H1 (cell line): ENCODE measurements at regions not wholly inside any gene's neighbourhood (a gene's known extent, or its start where the extent isn't known, plus 50 kb on each side); places are given as distances from the start of the nearest gene placed in this dataset.

Experiments
- EZH2 ChIP-seq: fragments of 200-600 bp; sonication (generic); IDR thresholded peaks from 2 replicates; pipeline ENCODE4 v1.7.1; 2012; ENCODE audit warnings: low read depth, mild to moderate bottlenecking, moderate library complexity, low read length, inconsistent platforms; ENCODE audit not compliant: severe bottlenecking
- GABPA ChIP-seq: IDR thresholded peaks from 2 replicates; pipeline ENCODE4 v1.6.1; 2011; ENCODE audit warnings: mild to moderate bottlenecking, low read length, moderate library complexity, borderline replicate concordance; ENCODE audit not compliant: insufficient read depth
- HDAC2 ChIP-seq, 2 experiments: fragments of 300-600 bp in 1 of 2; sonication (generic) in 1 of 2; IDR thresholded peaks; 2 replicates each; pipeline ENCODE4 v1.6.1; 2011 to 2012; ENCODE audit warnings: low read depth in 2 of 2, low read length in 2 of 2, mild to moderate bottlenecking in 2 of 2, moderate library complexity in 2 of 2, borderline replicate concordance in 1 of 2, inconsistent platforms in 1 of 2
- JUN ChIP-seq: IDR thresholded peaks from 2 replicates; pipeline ENCODE4 v1.6.1; 2011; ENCODE audit warnings: low read depth, mild to moderate bottlenecking, improper control_type of control experiment, low read length
- POLR2A ChIP-seq, 2 experiments: IDR thresholded peaks; 1 replicate in 1 of 2; 2 replicates in 1 of 2; pipeline ENCODE4 v1.6.1; 2011; ENCODE audit warnings: low read depth in 2 of 2, low read length in 2 of 2, mild to moderate bottlenecking in 2 of 2; ENCODE audit errors: control extremely low read depth in 1 of 2
- POU5F1 ChIP-seq: IDR thresholded peaks from 2 replicates; pipeline ENCODE4 v1.6.1; 2011; ENCODE audit warnings: low read depth, mild to moderate bottlenecking, low read length, moderate library complexity
- RXRA ChIP-seq: IDR thresholded peaks from 2 replicates; pipeline ENCODE4 v1.6.1; 2011; ENCODE audit warnings: low read depth, mild to moderate bottlenecking, low read length, moderate library complexity; ENCODE audit not compliant: insufficient read depth
- SP2 ChIP-seq: IDR thresholded peaks from 2 replicates; pipeline ENCODE4 v1.6.1; 2012; ENCODE audit warnings: mild to moderate bottlenecking, low read length, inconsistent platforms
- TCF12 ChIP-seq: IDR thresholded peaks from 2 replicates; pipeline ENCODE4 v1.6.1; 2011; ENCODE audit warnings: low read depth, mild to moderate bottlenecking, low read length
- ZNF274 ChIP-seq: IDR thresholded peaks from 2 replicates; pipeline ENCODE4 v1.7.0; 2012; ENCODE audit warnings: low read length, borderline replicate concordance; ENCODE audit errors: extremely low read depth
- TF ChIP-seq, protein P1 (sequence below), 3 experiments: IDR thresholded peaks; 1 replicate in 2 of 3; 2 replicates in 1 of 3; pipeline versions ENCODE4 v1.5.1 to v1.6.1; 2011; ENCODE audit warnings: low read length in 3 of 3, mild to moderate bottlenecking in 3 of 3, inconsistent platforms in 2 of 3, low read depth in 1 of 3, moderate library complexity in 1 of 3; ENCODE audit not compliant: insufficient read depth in 1 of 3; ENCODE audit errors: control extremely low read depth in 1 of 3

DNA sequence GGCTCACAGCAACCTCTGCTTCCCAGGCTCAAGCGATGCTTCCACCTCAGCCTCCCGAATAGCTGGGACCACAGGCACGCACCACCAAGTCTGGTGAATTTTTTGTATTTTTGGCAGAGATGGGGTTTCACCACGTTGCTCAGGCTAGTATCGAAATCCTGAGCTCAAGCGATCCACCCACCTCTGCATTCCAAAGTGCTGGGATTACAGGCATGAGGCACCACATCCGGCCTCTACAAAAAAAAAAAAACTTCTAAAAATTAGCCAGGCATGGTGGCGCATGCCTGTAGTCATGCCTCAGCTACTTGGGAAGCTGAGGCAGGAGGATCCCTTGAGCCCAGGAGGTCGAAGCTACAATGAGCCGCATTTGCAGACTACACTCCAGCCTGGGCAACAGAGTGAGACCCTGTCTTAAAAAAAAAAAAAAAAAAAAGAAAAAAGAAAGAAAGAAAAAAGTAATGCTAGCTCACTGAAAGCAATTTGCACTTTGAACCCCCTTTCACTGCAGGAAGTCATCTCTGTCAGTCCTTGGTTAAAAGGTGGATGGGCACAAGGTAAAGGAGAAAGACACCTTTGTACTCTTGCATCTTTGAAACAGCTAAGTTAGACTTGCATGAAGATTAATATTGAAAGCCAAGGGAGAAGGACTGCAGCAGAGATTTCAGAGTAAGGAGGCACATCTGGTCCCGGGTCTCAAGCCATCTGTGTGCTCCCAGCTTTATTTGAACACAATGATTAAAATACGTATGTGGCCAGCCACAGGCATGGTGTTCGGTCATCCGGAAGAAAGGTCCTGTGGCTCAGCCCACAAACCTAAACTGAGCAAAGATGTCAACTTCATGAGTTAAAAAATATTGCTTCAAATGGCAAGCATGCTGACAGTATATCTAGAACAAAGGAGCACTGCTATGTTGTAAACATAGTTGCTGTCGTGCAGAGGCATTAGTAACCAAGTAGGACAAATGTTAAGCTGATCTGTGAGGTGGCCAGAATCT is 103.8 kb upstream of the HMGA2 start:
- TF ChIP-seq SP2 (no peak), RXRA (no peak), HDAC2 (IDR thresholded peaks at IDR 0.05; ENCODE audit: borderline replicate concordance in 1 of 2, low read depth in 2 of 2, low read length in 2 of 2) (no peak), TCF12 (no peak), GABPA (no peak), POLR2A (IDR thresholded peaks at IDR 0.05; ENCODE audit: control extremely low read depth in 1 of 2, low read depth in 2 of 2, low read length in 2 of 2) (no peak), POU5F1 (no peak), JUN (no peak), EZH2 (no peak), ZNF274 (no peak)
- TF ChIP-seq, protein P1, sequence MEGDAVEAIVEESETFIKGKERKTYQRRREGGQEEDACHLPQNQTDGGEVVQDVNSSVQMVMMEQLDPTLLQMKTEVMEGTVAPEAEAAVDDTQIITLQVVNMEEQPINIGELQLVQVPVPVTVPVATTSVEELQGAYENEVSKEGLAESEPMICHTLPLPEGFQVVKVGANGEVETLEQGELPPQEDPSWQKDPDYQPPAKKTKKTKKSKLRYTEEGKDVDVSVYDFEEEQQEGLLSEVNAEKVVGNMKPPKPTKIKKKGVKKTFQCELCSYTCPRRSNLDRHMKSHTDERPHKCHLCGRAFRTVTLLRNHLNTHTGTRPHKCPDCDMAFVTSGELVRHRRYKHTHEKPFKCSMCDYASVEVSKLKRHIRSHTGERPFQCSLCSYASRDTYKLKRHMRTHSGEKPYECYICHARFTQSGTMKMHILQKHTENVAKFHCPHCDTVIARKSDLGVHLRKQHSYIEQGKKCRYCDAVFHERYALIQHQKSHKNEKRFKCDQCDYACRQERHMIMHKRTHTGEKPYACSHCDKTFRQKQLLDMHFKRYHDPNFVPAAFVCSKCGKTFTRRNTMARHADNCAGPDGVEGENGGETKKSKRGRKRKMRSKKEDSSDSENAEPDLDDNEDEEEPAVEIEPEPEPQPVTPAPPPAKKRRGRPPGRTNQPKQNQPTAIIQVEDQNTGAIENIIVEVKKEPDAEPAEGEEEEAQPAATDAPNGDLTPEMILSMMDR (IDR thresholded peaks at IDR 0.05; ENCODE audit: control extremely low read depth in 1 of 3, insufficient read depth in 1 of 3, low read depth in 1 of 3, low read length in 3 of 3), result no peak
